ENCODE measurements at regions not wholly inside any gene's neighbourhood (a gene's known extent, or its start where the extent isn't known, plus 50 kb on each side); places are given as distances from the start of the nearest gene placed in this dataset.

DNA sequence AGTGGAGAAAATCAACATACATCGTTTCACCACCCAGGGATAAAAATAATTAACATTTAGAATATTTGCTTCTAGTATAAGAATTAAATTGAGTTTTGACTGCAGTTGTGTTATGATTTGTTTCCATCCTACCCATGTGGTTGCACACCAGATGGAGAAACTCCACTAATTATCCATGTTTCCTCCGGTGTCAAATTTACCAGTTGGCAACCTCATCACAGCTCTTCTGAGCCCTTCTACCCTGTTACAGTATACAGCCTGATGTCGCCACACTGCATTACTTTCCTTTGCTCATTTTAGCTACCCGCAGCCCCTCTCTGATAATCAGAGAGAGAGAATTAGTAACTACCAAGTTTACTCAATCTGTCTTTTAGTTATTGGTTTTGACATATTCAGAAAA is 411.2 kb downstream of the DTHD1 start:
- TF ChIP-seq, protein P1, sequence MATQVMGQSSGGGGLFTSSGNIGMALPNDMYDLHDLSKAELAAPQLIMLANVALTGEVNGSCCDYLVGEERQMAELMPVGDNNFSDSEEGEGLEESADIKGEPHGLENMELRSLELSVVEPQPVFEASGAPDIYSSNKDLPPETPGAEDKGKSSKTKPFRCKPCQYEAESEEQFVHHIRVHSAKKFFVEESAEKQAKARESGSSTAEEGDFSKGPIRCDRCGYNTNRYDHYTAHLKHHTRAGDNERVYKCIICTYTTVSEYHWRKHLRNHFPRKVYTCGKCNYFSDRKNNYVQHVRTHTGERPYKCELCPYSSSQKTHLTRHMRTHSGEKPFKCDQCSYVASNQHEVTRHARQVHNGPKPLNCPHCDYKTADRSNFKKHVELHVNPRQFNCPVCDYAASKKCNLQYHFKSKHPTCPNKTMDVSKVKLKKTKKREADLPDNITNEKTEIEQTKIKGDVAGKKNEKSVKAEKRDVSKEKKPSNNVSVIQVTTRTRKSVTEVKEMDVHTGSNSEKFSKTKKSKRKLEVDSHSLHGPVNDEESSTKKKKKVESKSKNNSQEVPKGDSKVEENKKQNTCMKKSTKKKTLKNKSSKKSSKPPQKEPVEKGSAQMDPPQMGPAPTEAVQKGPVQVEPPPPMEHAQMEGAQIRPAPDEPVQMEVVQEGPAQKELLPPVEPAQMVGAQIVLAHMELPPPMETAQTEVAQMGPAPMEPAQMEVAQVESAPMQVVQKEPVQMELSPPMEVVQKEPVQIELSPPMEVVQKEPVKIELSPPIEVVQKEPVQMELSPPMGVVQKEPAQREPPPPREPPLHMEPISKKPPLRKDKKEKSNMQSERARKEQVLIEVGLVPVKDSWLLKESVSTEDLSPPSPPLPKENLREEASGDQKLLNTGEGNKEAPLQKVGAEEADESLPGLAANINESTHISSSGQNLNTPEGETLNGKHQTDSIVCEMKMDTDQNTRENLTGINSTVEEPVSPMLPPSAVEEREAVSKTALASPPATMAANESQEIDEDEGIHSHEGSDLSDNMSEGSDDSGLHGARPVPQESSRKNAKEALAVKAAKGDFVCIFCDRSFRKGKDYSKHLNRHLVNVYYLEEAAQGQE (IDR thresholded peaks at IDR 0.05; ENCODE audit: borderline replicate concordance), result no peak
- TF ChIP-seq RAD21 (conservative IDR thresholded peaks at IDR 0.05) (no peak), SMC3 (conservative IDR thresholded peaks at IDR 0.05; ENCODE audit: poor library complexity) (no peak)
- TF ChIP-seq, protein P2, sequence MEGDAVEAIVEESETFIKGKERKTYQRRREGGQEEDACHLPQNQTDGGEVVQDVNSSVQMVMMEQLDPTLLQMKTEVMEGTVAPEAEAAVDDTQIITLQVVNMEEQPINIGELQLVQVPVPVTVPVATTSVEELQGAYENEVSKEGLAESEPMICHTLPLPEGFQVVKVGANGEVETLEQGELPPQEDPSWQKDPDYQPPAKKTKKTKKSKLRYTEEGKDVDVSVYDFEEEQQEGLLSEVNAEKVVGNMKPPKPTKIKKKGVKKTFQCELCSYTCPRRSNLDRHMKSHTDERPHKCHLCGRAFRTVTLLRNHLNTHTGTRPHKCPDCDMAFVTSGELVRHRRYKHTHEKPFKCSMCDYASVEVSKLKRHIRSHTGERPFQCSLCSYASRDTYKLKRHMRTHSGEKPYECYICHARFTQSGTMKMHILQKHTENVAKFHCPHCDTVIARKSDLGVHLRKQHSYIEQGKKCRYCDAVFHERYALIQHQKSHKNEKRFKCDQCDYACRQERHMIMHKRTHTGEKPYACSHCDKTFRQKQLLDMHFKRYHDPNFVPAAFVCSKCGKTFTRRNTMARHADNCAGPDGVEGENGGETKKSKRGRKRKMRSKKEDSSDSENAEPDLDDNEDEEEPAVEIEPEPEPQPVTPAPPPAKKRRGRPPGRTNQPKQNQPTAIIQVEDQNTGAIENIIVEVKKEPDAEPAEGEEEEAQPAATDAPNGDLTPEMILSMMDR (IDR thresholded peaks at IDR 0.05; ENCODE audit: poor library complexity, severe bottlenecking), result no peak

All from neural cell (in vitro differentiated cells).